ENCODE measurements at regions not wholly inside any gene's neighbourhood (a gene's known extent, or its start where the extent isn't known, plus 50 kb on each side); places are given as distances from the start of the nearest gene placed in this dataset.

DNA sequence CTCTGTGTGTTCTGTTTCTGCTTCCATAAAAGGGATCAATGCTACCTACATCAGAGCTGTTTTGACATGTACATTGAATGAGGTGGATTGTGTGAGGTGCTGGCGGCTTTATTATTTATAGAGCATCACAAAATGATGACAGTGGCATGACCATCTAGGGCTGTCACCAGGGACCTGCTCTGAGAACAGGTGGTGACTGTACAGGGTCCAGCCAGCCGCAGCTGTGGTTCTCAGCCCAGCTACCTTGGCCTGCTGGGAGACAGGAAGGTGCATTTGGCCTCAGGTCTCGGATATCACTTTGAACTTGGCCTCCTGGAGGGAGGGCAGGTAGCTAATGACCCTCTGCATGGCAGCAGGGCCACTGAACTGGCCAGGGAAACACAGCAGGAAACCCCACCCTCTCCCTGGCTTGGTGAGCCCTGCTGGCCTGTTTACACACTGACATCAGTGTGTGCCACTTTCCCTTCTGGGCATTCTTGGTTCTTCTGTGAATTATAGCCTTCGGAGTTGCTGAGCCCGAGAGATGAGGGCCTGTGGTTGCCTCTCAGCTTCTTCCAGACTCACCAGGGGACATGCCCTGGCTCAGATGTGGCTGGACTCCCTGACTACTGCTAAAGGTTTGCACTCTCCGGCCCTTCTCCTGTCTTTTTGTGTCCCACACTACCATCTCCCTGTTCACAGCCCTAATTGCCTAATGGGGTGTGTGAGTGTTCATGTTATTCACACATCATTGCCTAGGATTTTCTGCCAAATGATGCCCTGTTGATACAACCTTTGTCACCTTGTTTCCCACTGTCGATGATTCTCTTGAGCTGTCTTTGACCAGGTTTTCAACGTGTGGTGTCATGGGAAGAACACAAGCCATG lies 109.2 kb upstream of the RAB12 start:
- H3K4me3 ChIP-seq = no peak overlapping the region
- no peak for TF ChIP-seq EZH2 (IDR thresholded peaks at IDR 0.05; ENCODE audit: insufficient read depth, poor library complexity, severe bottlenecking)
- no peak for TF ChIP-seq EZH2phosphoT487 (IDR thresholded peaks at IDR 0.05; ENCODE audit: insufficient read depth, low read depth)
- no peaks in the 10 kb centered on the region for H3K79me2 ChIP-seq (ENCODE audit: insufficient read depth)
- H3K4me2 ChIP-seq (ENCODE audit: unreplicated experiment) = no peak overlapping the region
- WGBS, 2 experiments (ENCODE audit: low coverage in 1 of 2, low lambda C conversion rate in 2 of 2, missing lambda C conversion rate in 2 of 2) = 53 to 57% methylated on average over 8 of the region's 8 CpGs
- H3K9me3 ChIP-seq (ENCODE audit: low read depth) = no peaks in the 10 kb centered on the region
- no peaks in the 10 kb centered on the region for H3K36me3 ChIP-seq (ENCODE audit: low read depth)
- H3K9me2 ChIP-seq (ENCODE audit: insufficient read depth) = no peaks in the 10 kb centered on the region
- no peaks in the 10 kb centered on the region for H3K4me1 ChIP-seq (ENCODE audit: insufficient read depth)
- in situ Hi-C loops (cut with MboI) = no loop called here
- H3K9ac ChIP-seq = no peak overlapping the region
- H3F3A ChIP-seq (ENCODE audit: insufficient read depth) = no peaks in the 10 kb centered on the region
- no peaks in the 10 kb centered on the region for H4K20me1 ChIP-seq (ENCODE audit: insufficient read depth)
- H3K27me3 ChIP-seq (replicated peaks; ENCODE audit: insufficient read depth) = peaks cover 45% of the 10 kb centered on the region
- no peak overlapping the region for H3K27ac ChIP-seq
- DNase-seq = no peak
- H2AFZ ChIP-seq = no peak overlapping the region

GRCh38 chr18:8501044-8501443 lies 108.2 kb upstream of the RAB12 start:
- Histone ChIP-seq H3K27ac (no peak overlapping the region), H4K20me1 (ENCODE audit: insufficient read depth) (no peaks in the 10 kb centered on the region), H3K4me1 (ENCODE audit: insufficient read depth) (no peaks in the 10 kb centered on the region), H2AFZ (no peak overlapping the region), H3K9ac (no peak overlapping the region), H3K4me3 (no peak overlapping the region), H3K9me2 (ENCODE audit: insufficient read depth) (no peaks in the 10 kb centered on the region), H3K36me3 (ENCODE audit: low read depth) (no peaks in the 10 kb centered on the region), H3K9me3 (ENCODE audit: low read depth) (no peaks in the 10 kb centered on the region), H3K79me2 (ENCODE audit: insufficient read depth) (no peaks in the 10 kb centered on the region), H3F3A (ENCODE audit: insufficient read depth) (no peaks in the 10 kb centered on the region), H3K4me2 (ENCODE audit: unreplicated experiment) (no peak overlapping the region), H3K27me3 (replicated peaks; ENCODE audit: insufficient read depth) (peaks cover 40% of the 10 kb centered on the region)
- no peak for DNase-seq
- TF ChIP-seq EZH2phosphoT487 (IDR thresholded peaks at IDR 0.05; ENCODE audit: insufficient read depth, low read depth) = no peak
- in situ Hi-C loops (cut with MboI) = no loop called here
- WGBS, 2 experiments (ENCODE audit: low coverage in 1 of 2, low lambda C conversion rate in 2 of 2, missing lambda C conversion rate in 2 of 2) = 6 to 9% methylated on average over 12 of the region's 12 CpGs

DNA sequence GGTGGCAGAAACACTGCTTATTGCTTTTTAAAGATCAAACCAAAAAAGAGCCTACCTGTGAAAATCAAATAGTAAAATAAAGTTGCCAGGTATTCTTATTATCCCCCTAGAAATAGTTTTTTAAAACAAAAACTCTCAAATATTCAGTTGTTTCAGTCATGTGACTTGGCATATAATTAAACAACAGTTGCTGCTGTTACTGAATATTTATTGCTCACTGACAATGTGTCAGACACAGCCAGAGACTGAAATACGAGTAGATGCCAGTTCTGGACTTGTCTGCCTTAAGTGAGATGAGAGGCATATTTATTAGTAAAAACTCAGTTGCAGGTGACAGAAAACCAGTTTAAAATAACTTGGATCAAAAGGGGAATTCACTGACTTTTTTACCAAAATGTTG lies 106.0 kb upstream of the RAB12 start:
- Histone ChIP-seq H3K27ac (no peak overlapping the region), H3K9me3 (ENCODE audit: low read depth) (no peaks in the 10 kb centered on the region), H3K4me2 (ENCODE audit: unreplicated experiment) (no peak overlapping the region), H3F3A (ENCODE audit: insufficient read depth) (peaks cover 10% of the 10 kb centered on the region; the same call in 1 of the 2 replicates), H3K79me2 (ENCODE audit: insufficient read depth) (no peaks in the 10 kb centered on the region), H3K4me3 (no peak overlapping the region), H3K9me2 (ENCODE audit: insufficient read depth) (no peaks in the 10 kb centered on the region), H3K4me1 (ENCODE audit: insufficient read depth) (no peaks in the 10 kb centered on the region), H3K9ac (no peak overlapping the region), H3K27me3 (replicated peaks; ENCODE audit: insufficient read depth) (peaks cover 31% of the 10 kb centered on the region), H3K36me3 (ENCODE audit: low read depth) (no peaks in the 10 kb centered on the region), H2AFZ (no peak overlapping the region), H4K20me1 (ENCODE audit: insufficient read depth) (no peaks in the 10 kb centered on the region)
- DNase-seq = no peak
- in situ Hi-C loops (cut with MboI) = no loop called here
- WGBS, 2 experiments (ENCODE audit: low coverage in 1 of 2, low lambda C conversion rate in 2 of 2, missing lambda C conversion rate in 2 of 2) = 3 to 6% methylated on average over 1 of the region's 1 CpG
- TF ChIP-seq EZH2phosphoT487 (IDR thresholded peaks at IDR 0.05; ENCODE audit: insufficient read depth, low read depth) = no peak

DNA sequence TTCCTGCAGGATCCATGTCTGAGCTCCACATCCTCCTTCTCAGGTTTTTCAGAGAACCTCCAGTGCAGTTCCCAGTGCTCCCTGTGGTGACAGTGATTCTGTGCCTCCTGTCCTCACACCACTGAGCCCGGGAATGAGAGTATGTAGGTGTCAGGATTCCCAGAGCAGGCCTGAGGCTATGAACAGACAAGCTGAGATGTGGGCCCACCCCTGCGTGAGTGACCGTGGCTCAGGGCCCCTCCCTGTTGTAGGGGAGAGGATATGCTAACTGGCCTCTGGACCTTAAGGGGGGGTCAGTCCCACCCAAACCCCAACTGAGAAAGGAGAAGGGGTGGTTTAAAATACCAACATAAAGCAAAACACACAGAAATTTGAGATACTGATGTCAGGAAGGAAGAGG lies 104.8 kb upstream of the RAB12 start:
- Histone ChIP-seq H3K4me2 (ENCODE audit: unreplicated experiment) (no peak overlapping the region), H3K9me2 (ENCODE audit: insufficient read depth) (no peaks in the 10 kb centered on the region), H2AFZ (no peak overlapping the region), H3K4me3 (no peak overlapping the region), H3K4me1 (ENCODE audit: insufficient read depth) (no peaks in the 10 kb centered on the region), H3K27ac (no peak overlapping the region), H3F3A (ENCODE audit: insufficient read depth) (peaks cover 11% of the 10 kb centered on the region; the same call in 1 of the 2 replicates), H3K27me3 (replicated peaks; ENCODE audit: insufficient read depth) (peaks cover 31% of the 10 kb centered on the region), H4K20me1 (ENCODE audit: insufficient read depth) (no peaks in the 10 kb centered on the region), H3K9ac (no peak overlapping the region), H3K36me3 (ENCODE audit: low read depth) (no peaks in the 10 kb centered on the region), H3K79me2 (ENCODE audit: insufficient read depth) (no peaks in the 10 kb centered on the region), H3K9me3 (ENCODE audit: low read depth) (no peaks in the 10 kb centered on the region)
- DNase-seq = no peak
- TF ChIP-seq EZH2phosphoT487 (IDR thresholded peaks at IDR 0.05; ENCODE audit: insufficient read depth, low read depth) (no peak), EZH2 (IDR thresholded peaks at IDR 0.05; ENCODE audit: insufficient read depth, poor library complexity, severe bottlenecking) (no peak)
- WGBS, 2 experiments (ENCODE audit: low coverage in 1 of 2, low lambda C conversion rate in 2 of 2, missing lambda C conversion rate in 2 of 2) = 80 to 85% methylated on average over 3 of the region's 3 CpGs
- in situ Hi-C loops (cut with MboI) = no loop called here

Data from GM23248 (cell line).